B cell (primary cell): ENCODE measurements at regions not wholly inside any gene's neighbourhood (a gene's known extent, or its start where the extent isn't known, plus 50 kb on each side); places are given as distances from the start of the nearest gene placed in this dataset.

ENCODE experiments used
- ATAC-seq: fragments of 200-7000 bp; cut with Tn5 transposase; one replicate; pipeline ENCODE4 v1.10.0; 2021; ENCODE audit warnings: low read depth, mild to moderate bottlenecking, moderate number of reproducible peaks, moderate library complexity
- CTCF ChIA-PET: fragments of 350-600 bp; sonication (Branson Sonifier 250); formaldehyde crosslinking; loops from one replicate; lab custom pipeline; 2021; ENCODE audit warnings: antibody characterized with exemption, inconsistent platforms; lab: Charles Lee
- POLR2A ChIA-PET: fragments of 350-600 bp; sonication (Branson Sonifier 250); formaldehyde crosslinking; loops from one replicate; lab custom pipeline; 2021; ENCODE audit warnings: antibody characterized with exemption; lab: Charles Lee
- DNase-seq: peaks from one replicate; pipeline ENCODE4 v3.0.0; 2013
- H2AFZ ChIP-seq: 2 replicates; pipeline ENCODE4 v1.6.1; 2012; ENCODE audit warnings: mild to moderate bottlenecking, low read depth, low read length; ENCODE audit not compliant: insufficient read depth, poor library complexity, severe bottlenecking
- H3K27ac ChIP-seq, 2 donors: 1 replicate in 1 of 2; 2 replicates in 1 of 2; pipeline ENCODE4 v1.5.1; 2012 to 2013; ENCODE audit warnings: low read length in 2 of 2, mild to moderate bottlenecking in 2 of 2, moderate library complexity in 1 of 2
- H3K27me3 ChIP-seq, 4 experiments: fragments of 200-600 bp in 1 of 4; sonication (generic) in 1 of 4; replicated peaks in 1 of 4; 1 replicate in 2 of 4; 2 replicates in 2 of 4; pipeline versions ENCODE4 v1.6.1 to v1.7.0; 2013 to 2016; ENCODE audit warnings: low read length in 3 of 4, mild to moderate bottlenecking in 2 of 4, mixed read lengths in 1 of 4, moderate library complexity in 1 of 4; ENCODE audit not compliant: insufficient read depth in 4 of 4, control insufficient read depth in 3 of 4; ENCODE audit errors: control extremely low read depth in 1 of 4
- H3K36me3 ChIP-seq, 2 experiments: replicated peaks in 1 of 2; 1 replicate in 1 of 2; 2 replicates in 1 of 2; pipeline versions ENCODE4 v1.6.1 to v1.7.1; 2013; ENCODE audit warnings: low read length in 1 of 2; ENCODE audit not compliant: insufficient read depth in 2 of 2, control insufficient read depth in 1 of 2; ENCODE audit errors: control extremely low read depth in 1 of 2, extremely low read depth in 1 of 2
- H3K4me1 ChIP-seq, 2 donors: fragments of 200-600 bp in 1 of 2; sonication (generic) in 1 of 2; 1 replicate in 1 of 2; 2 replicates in 1 of 2; pipeline versions ENCODE4 v1.5.1 to v1.6.1; 2013 to 2017; ENCODE audit warnings: low read length in 2 of 2; ENCODE audit not compliant: control insufficient read depth in 2 of 2, insufficient read depth in 2 of 2
- H3K4me2 ChIP-seq: replicated peaks from 2 replicates; pipeline ENCODE3; 2012; ENCODE audit warnings: mild to moderate bottlenecking, low read depth, low read length; ENCODE audit not compliant: poor library complexity, severe bottlenecking
- H3K4me3 ChIP-seq, 5 experiments: fragments of 200-600 bp in 1 of 5; sonication (generic) in 1 of 5; 1 replicate in 3 of 5; 2 replicates in 2 of 5; pipeline versions ENCODE4 v1.5.1 to v1.7.0; 2011 to 2016; ENCODE audit warnings: low read length in 4 of 5, mild to moderate bottlenecking in 4 of 5, low read depth in 2 of 5, control low read depth in 1 of 5, moderate library complexity in 1 of 5; ENCODE audit not compliant: insufficient read depth in 1 of 5; ENCODE audit errors: control extremely low read depth in 1 of 5, extremely low read depth in 1 of 5
- H3K79me2 ChIP-seq: fragments of 200-600 bp; sonication (generic); one replicate; pipeline ENCODE4 v1.6.0; 2016; ENCODE audit warnings: low read length; ENCODE audit not compliant: control insufficient read depth, insufficient read depth
- H3K9ac ChIP-seq: fragments of 200-600 bp; sonication (generic); 2 replicates; pipeline ENCODE4 v1.6.1; 2017; ENCODE audit warnings: mild to moderate bottlenecking, low read length, moderate library complexity
- H3K9me3 ChIP-seq, 3 donors: one replicate each; pipeline versions ENCODE4 v1.6.1 to v1.7.1; 2013; ENCODE audit warnings: low read length in 2 of 3; ENCODE audit not compliant: control insufficient read depth in 2 of 3, insufficient read depth in 1 of 3; ENCODE audit errors: control extremely low read depth in 1 of 3
- H4K20me1 ChIP-seq: 2 replicates; pipeline ENCODE4 v1.6.0; 2012; ENCODE audit warnings: mild to moderate bottlenecking, low read length; ENCODE audit not compliant: insufficient read depth, control insufficient read depth, poor library complexity, severe bottlenecking
- H3K27ac Mint-ChIP-seq: one replicate; pipeline ENCODE4 v1.8.0; 2021; ENCODE audit warnings: mixed read lengths
- H3K27me3 Mint-ChIP-seq: one replicate; pipeline ENCODE4 v1.8.0; 2021; ENCODE audit warnings: mixed read lengths
- H3K4me1 Mint-ChIP-seq: one replicate; pipeline ENCODE4 v1.8.0; 2021; ENCODE audit warnings: mixed read lengths
- H3K4me3 Mint-ChIP-seq: one replicate; pipeline ENCODE4 v1.8.0; 2021; ENCODE audit warnings: mixed read lengths
- H3K9me3 Mint-ChIP-seq: one replicate; pipeline ENCODE4 v1.8.0; 2022; ENCODE audit warnings: mixed read lengths; ENCODE audit not compliant: insufficient read depth
- EZH2 ChIP-seq: IDR thresholded peaks from 2 replicates; pipeline ENCODE4 v1.6.1; 2012; ENCODE audit warnings: borderline replicate concordance, low read depth, mild to moderate bottlenecking, moderate library complexity, low read length; ENCODE audit not compliant: insufficient read depth, poor library complexity, severe bottlenecking
- WGBS: methylation state at CpG from one replicate; pipeline ENCODE4 v1.1.5; 2013; ENCODE audit warnings: missing lambda C conversion rate; ENCODE audit not compliant: insufficient coverage; 5-methylcytosine and 5-hydroxymethylcytosine counted together
- intact Hi-C: fragments of 100-400 bp; cut with micrococcal nuclease; formaldehyde crosslinking; loops from one replicate; pipeline ENCODE4 v1.10.0; 2022
- TF ChIP-seq, protein P1 (sequence below): fragments of 200-600 bp; IDR thresholded peaks from one replicate; pipeline ENCODE4 v1.8.0; 2022; ENCODE audit warnings: antibody characterized with exemption, mild to moderate bottlenecking

- WGBS = 100% methylated on average over 4 of the region's 4 CpGs
- Histone ChIP-seq H3K79me2 (no peaks in the 10 kb centered on the region), H3K9me3 (peaks cover 0 to 4% (median 0%) of the 10 kb centered on the region in 3 donors), H3K27me3 (no peaks in the 10 kb centered on the region), H3K4me1 (peaks cover 16 to 17% of the 10 kb centered on the region in 2 donors), H3K9ac (no peak overlapping the region), H3K36me3 (no peaks in the 10 kb centered on the region), H2AFZ (no peak overlapping the region), H3K4me2 (no peak overlapping the region), H4K20me1 (no peaks in the 10 kb centered on the region), H3K27ac (no peak overlapping the region), H3K4me3 (no peak overlapping the region)
- CTCF ChIA-PET = no interaction called here
- H3K9me3 Mint-ChIP-seq = no peaks in the 10 kb centered on the region
- no peak overlapping the region for H3K27ac Mint-ChIP-seq
- H3K4me3 Mint-ChIP-seq = no peak overlapping the region
- DNase-seq = no peak
- no peak for ATAC-seq
- TF ChIP-seq, protein P1, sequence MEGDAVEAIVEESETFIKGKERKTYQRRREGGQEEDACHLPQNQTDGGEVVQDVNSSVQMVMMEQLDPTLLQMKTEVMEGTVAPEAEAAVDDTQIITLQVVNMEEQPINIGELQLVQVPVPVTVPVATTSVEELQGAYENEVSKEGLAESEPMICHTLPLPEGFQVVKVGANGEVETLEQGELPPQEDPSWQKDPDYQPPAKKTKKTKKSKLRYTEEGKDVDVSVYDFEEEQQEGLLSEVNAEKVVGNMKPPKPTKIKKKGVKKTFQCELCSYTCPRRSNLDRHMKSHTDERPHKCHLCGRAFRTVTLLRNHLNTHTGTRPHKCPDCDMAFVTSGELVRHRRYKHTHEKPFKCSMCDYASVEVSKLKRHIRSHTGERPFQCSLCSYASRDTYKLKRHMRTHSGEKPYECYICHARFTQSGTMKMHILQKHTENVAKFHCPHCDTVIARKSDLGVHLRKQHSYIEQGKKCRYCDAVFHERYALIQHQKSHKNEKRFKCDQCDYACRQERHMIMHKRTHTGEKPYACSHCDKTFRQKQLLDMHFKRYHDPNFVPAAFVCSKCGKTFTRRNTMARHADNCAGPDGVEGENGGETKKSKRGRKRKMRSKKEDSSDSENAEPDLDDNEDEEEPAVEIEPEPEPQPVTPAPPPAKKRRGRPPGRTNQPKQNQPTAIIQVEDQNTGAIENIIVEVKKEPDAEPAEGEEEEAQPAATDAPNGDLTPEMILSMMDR = no peak
- TF ChIP-seq EZH2 = no peak
- H3K27me3 Mint-ChIP-seq = peaks cover 3% of the 10 kb centered on the region
- H3K4me1 Mint-ChIP-seq = peaks cover 16% of the 10 kb centered on the region
- intact Hi-C loops = no loop called here
- POLR2A ChIA-PET = no interaction called here
Measured at GRCh38 chr12:124717318-124717717, 146.3 kb downstream of the SCARB1 start.

- H3K9me3 ChIP-seq = peaks cover 0 to 4% (median 0%) of the 10 kb centered on the region in 3 donors
- H3K4me3 ChIP-seq = no peak overlapping the region
- H3K4me2 ChIP-seq = no peak overlapping the region
- no peak overlapping the region for H3K27ac ChIP-seq
- H3K27me3 ChIP-seq = no peaks in the 10 kb centered on the region
- ChIA-PET CTCF (no interaction called here), POLR2A (no interaction called here)
- Mint-ChIP-seq H3K4me3 (no peak overlapping the region), H3K27ac (no peak overlapping the region), H3K9me3 (no peaks in the 10 kb centered on the region), H3K4me1 (peaks cover 16% of the 10 kb centered on the region), H3K27me3 (peaks cover 3% of the 10 kb centered on the region)
- no peaks in the 10 kb centered on the region for H4K20me1 ChIP-seq
- H3K36me3 ChIP-seq = no peaks in the 10 kb centered on the region
- 75% methylated on average over 17 of the region's 22 CpGs for WGBS
- no peak for TF ChIP-seq EZH2
- TF ChIP-seq, protein P1 = no peak
- no peaks in the 10 kb centered on the region for H3K79me2 ChIP-seq
- intact Hi-C loops = no loop called here
- no peak for DNase-seq
- H3K9ac ChIP-seq = no peak overlapping the region
- H3K4me1 ChIP-seq = peaks cover 16 to 17% of the 10 kb centered on the region in 2 donors
- no peak overlapping the region for H2AFZ ChIP-seq
- ATAC-seq = no peak
Measured at GRCh38 chr12:124716208-124717130, 147.2 kb downstream of the SCARB1 start.
